ENCODE measurements at regions not wholly inside any gene's neighbourhood (a gene's known extent, or its start where the extent isn't known, plus 50 kb on each side); places are given as distances from the start of the nearest gene placed in this dataset.
"Not testable (repeated sequence)": the region's sequence is repeated elsewhere in the genome, so short reads cannot be mapped to it uniquely, and the experiment has no call there.

DNA sequence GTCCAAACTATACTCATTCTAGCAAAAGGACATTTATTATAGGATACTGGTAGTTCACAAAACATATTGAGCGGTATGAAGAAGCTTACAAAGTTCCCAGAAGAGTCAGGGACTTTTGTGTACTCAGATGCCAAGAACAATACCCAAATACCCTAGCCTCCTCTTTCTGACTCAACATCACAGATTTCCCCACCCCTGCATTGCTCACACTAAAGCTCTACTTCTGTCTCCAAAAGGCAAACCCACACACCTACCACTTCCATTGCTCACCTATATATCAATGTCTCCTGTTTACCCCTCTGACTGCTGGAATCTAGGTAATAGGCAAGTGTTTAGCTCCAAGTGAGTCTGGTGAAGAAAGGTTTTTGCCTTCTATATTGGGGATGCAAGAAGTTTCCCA is 100.7 kb upstream of the HCCS start:
- no peak for DNase-seq (ENCODE audit: low read depth)
- TF ChIP-seq, protein P1, sequence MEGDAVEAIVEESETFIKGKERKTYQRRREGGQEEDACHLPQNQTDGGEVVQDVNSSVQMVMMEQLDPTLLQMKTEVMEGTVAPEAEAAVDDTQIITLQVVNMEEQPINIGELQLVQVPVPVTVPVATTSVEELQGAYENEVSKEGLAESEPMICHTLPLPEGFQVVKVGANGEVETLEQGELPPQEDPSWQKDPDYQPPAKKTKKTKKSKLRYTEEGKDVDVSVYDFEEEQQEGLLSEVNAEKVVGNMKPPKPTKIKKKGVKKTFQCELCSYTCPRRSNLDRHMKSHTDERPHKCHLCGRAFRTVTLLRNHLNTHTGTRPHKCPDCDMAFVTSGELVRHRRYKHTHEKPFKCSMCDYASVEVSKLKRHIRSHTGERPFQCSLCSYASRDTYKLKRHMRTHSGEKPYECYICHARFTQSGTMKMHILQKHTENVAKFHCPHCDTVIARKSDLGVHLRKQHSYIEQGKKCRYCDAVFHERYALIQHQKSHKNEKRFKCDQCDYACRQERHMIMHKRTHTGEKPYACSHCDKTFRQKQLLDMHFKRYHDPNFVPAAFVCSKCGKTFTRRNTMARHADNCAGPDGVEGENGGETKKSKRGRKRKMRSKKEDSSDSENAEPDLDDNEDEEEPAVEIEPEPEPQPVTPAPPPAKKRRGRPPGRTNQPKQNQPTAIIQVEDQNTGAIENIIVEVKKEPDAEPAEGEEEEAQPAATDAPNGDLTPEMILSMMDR (IDR thresholded peaks at IDR 0.05; ENCODE audit: insufficient read depth, low read depth, low read length), result no peak
- no peak overlapping the region for H3K4me3 ChIP-seq (ENCODE audit: low read depth, low read length)

DNA sequence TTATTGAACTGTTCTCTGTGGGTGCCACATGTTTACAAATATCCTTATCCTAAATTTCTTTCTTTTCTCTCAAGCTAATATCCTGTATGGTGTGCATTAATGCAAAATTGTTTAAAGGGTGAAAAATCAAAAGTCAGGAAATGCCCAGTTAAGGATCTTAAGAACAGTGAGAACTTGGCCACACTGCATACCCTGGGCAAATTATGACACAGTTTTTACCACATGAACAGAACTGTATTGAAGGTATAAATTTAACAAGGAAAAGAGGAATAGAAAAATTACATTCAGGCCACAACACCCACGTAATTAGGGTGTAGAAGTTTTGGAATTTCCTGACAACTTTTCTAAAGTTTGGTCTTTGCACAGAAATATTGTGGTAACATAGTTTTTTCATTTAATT is 94.4 kb upstream of the HCCS start:
- H3K4me3 ChIP-seq (ENCODE audit: low read depth, low read length), result no peak overlapping the region
- DNase-seq (ENCODE audit: low read depth), result no peak

DNA sequence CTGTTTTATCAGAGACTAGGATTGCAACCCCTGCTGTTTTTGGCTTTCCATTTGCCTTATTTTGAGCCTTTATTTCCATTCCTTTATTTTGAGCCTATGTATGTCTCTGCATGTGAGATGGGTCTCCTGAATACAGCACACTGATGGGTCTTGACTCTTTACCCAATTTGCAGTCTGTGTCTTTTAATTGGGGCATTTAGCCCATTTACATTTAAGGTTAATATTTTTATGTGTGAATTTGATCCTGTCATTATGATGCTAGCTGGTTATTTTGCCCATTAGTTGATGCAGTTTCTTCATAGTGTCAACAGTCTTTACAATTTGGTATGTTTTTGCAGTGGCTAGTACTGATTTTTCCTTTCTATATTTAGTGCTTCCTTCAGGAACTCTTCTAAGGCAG is 88.5 kb upstream of the HCCS start:
- not testable (repeated sequence) for H3K4me3 ChIP-seq (ENCODE audit: low read depth, low read length); DNase-seq (ENCODE audit: low read depth)

More for the DNA sequence above, 94.4 kb upstream of the HCCS start:
- TF ChIP-seq, protein P1 (IDR thresholded peaks at IDR 0.05; ENCODE audit: insufficient read depth, low read depth, low read length), result no peak

DNA sequence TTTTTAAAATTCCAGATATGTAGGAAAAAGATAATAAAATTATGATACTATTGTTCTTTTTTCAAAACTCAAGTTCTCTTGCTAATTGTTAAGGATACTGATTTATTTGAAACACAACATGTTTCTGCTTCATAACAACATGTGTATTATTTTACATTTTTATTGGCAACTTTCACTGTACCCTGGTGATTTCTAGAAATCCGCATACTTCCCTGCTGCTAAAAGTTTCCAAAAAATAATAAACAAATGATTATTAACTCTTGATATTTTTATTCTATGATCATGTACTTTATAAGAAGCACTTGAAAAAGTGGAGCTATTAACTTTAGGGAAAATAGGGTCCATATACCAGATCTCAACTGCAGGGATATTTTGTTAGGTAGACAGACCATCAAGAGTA is 71.2 kb upstream of the HCCS start:
- H3K4me3 ChIP-seq (ENCODE audit: low read depth, low read length), result no peak overlapping the region
- no peak for DNase-seq (ENCODE audit: low read depth)
- TF ChIP-seq, protein P1 (IDR thresholded peaks at IDR 0.05; ENCODE audit: insufficient read depth, low read depth, low read length), result no peak

DNA sequence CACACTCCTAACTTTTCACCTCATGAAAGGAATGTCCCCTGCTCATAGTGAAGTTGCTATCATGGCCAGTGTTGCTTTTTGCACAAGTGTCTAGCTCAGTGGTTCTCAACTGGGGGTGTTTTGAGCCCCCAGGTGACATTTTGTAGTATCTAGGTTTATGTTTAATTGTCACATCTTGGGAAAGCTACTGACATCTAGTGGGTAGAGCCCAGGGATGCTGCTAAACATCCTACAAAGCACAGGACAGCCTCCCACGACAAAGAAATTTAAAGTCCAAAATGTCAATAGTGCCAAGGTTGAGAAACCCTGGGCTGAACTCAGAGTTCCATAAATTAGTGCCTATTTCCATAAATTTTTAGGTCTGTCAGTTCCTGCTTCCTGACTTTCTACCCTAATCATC is 70.7 kb upstream of the HCCS start:
- TF ChIP-seq, protein P1 (IDR thresholded peaks at IDR 0.05; ENCODE audit: insufficient read depth, low read depth, low read length), result no peak
- H3K4me3 ChIP-seq (ENCODE audit: low read depth, low read length), result no peak overlapping the region
- DNase-seq (ENCODE audit: low read depth), result no peak

DNA sequence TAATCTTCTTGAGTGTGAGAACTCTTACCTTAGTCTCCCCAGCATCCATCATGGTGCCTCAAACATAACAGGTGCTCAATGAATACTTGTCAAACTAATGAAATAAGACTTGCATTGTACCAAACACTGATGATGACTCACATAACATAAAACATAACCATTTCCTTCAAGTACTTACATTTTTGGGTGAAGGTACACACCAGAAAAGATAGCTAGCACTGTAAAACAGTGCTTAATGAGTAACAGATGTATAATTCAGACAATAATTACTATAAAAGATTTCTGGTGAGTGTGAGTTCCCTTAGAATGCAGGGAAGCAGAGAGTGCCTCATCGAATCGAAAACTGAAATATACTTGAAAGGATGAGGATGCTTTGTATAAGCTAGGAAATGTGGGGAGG is 70.1 kb upstream of the HCCS start:
- TF ChIP-seq, protein P1 (IDR thresholded peaks at IDR 0.05; ENCODE audit: insufficient read depth, low read depth, low read length), result no peak
- no peak overlapping the region for H3K4me3 ChIP-seq (ENCODE audit: low read depth, low read length)
- DNase-seq (ENCODE audit: low read depth), result no peak

DNA sequence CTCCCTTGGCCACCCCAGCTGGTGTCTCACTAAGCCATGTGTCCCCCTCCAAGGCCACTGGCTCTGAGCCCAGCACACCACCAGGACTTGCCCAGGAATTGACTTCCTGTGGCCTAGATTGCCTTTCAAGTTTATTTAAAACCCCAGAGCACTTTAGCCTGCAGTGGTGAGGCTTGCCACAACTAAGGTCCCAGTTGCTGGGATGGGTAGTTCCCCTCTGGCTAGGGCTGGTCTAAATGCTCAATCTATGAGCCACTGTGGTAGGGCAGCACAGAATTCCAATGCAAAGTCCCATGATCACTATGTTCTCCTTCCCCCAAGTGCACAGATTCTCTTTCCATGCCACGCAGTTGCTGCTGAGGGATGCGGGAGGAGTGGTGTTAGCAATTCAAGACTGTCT is 61.1 kb upstream of the HCCS start:
- TF ChIP-seq, protein P1 (IDR thresholded peaks at IDR 0.05; ENCODE audit: insufficient read depth, low read depth, low read length), result no peak
- DNase-seq (ENCODE audit: low read depth), result no peak
- no peak overlapping the region for H3K4me3 ChIP-seq (ENCODE audit: low read depth, low read length)
